ENCODE measurements at regions not wholly inside any gene's neighbourhood (a gene's known extent, or its start where the extent isn't known, plus 50 kb on each side); places are given as distances from the start of the nearest gene placed in this dataset.
"Not testable (repeated sequence)": the region's sequence is repeated elsewhere in the genome, so short reads cannot be mapped to it uniquely, and the experiment has no call there.

DNA sequence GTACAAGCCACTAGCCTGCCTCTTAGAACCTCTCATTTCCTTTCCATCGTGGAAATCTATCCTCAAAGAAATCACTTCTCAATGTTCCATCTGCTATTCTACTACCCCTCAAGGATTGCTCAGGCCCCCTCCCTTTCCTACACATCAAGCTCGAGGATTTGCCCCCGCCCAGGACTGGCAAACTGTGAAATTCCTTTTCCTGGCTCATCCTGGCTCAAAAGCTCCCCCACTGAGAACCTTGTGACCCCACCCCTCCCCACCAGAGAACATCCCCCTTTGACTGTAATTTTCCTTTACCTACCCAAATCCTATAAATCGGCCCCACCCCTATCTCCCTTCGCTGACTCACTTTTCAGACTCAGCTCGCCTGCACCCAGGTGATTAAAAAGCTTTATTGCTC is 1103.3 kb upstream of the FAM98A start:
- not testable (repeated sequence) for TF ChIP-seq CTCF (conservative IDR thresholded peaks at IDR 0.05; ENCODE audit: low read depth, low read length); EZH2 (IDR thresholded peaks at IDR 0.05; ENCODE audit: borderline replicate concordance, low read depth, low read length, poor library complexity, severe bottlenecking)
